Mucosa of rectum (tissue), 2 donors: ENCODE measurements at regions not wholly inside any gene's neighbourhood (a gene's known extent, or its start where the extent isn't known, plus 50 kb on each side); places are given as distances from the start of the nearest gene placed in this dataset.

Experiments
- H3K27ac ChIP-seq, 2 donors: one replicate each; pipeline ENCODE4 v1.7.0; 2013; ENCODE audit warnings: inconsistent platforms in 2 of 2, low read depth in 2 of 2, low read length in 2 of 2
- H3K27me3 ChIP-seq, 2 donors: one replicate each; pipeline ENCODE4 v1.7.0; 2013; ENCODE audit warnings: low read length in 2 of 2; ENCODE audit not compliant: control insufficient read depth in 2 of 2, insufficient read depth in 2 of 2
- H3K36me3 ChIP-seq, 2 donors: one replicate each; pipeline ENCODE4 v1.7.0; 2013; ENCODE audit warnings: low read length in 2 of 2; ENCODE audit not compliant: control insufficient read depth in 2 of 2, insufficient read depth in 2 of 2
- H3K4me1 ChIP-seq, 2 donors: one replicate each; pipeline ENCODE4 v1.7.0; 2013; ENCODE audit warnings: low read length in 2 of 2, mild to moderate bottlenecking in 1 of 2; ENCODE audit not compliant: control insufficient read depth in 2 of 2, insufficient read depth in 2 of 2
- H3K4me3 ChIP-seq, 2 donors: one replicate each; pipeline ENCODE4 v1.7.0; 2013; ENCODE audit warnings: low read length in 2 of 2
- H3K9ac ChIP-seq, 2 donors: one replicate each; pipeline ENCODE4 v1.7.0; 2013; ENCODE audit warnings: low read length in 2 of 2, low read depth in 1 of 2, mild to moderate bottlenecking in 1 of 2
- H3K9me3 ChIP-seq, 2 donors: one replicate each; pipeline ENCODE4 v1.7.0; 2013; ENCODE audit warnings: low read length in 2 of 2; ENCODE audit not compliant: control insufficient read depth in 2 of 2
- donor health status: healthy.
- donor health status: Normal muscosa, but diverticular disease.

GRCh38 chr14:42814817-42815216 is 1208.1 kb downstream of the LRFN5 start:
- H3K27me3 ChIP-seq, result no peaks in the 10 kb centered on the region
- no peak overlapping the region for H3K4me3 ChIP-seq
- no peak overlapping the region for H3K9ac ChIP-seq
- H3K27ac ChIP-seq, result no peak overlapping the region
- peaks cover 0 to 3% of the 10 kb centered on the region in 2 donors for H3K9me3 ChIP-seq
- H3K4me1 ChIP-seq, result no peaks in the 10 kb centered on the region
- H3K36me3 ChIP-seq, result no peaks in the 10 kb centered on the region

- no peaks in the 10 kb centered on the region for H3K9me3 ChIP-seq
- H3K4me3 ChIP-seq, result no peak overlapping the region
- H3K4me1 ChIP-seq, result no peaks in the 10 kb centered on the region
- H3K9ac ChIP-seq, result no peak overlapping the region
- no peaks in the 10 kb centered on the region for H3K36me3 ChIP-seq
- no peaks in the 10 kb centered on the region for H3K27me3 ChIP-seq
- no peak overlapping the region for H3K27ac ChIP-seq
Observed at GRCh38 chr14:42806909-42807315, 1200.2 kb downstream of the LRFN5 start.

DNA sequence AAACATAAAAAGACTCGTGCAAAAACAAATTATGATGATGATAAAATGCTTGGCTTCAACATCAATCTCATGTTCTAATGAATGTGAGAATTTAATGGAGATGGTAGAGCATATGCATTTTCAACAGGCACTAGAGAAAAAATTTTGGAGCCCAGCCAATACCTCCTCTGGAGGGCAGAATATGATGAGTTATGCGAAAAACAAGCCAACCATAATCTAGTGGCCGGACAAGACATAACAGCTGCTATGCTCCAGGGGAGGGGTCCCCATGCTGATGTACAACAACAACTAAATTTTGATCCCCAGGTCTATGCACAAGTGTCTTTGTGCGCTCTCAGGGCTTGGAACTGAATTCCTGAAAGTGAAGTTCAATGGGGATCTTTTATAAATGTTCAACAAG is 1197.5 kb downstream of the LRFN5 start:
- Histone ChIP-seq H3K27ac (no peak overlapping the region), H3K9ac (no peak overlapping the region), H3K36me3 (no peaks in the 10 kb centered on the region), H3K4me1 (no peaks in the 10 kb centered on the region), H3K9me3 (no peaks in the 10 kb centered on the region), H3K4me3 (no peak overlapping the region), H3K27me3 (no peaks in the 10 kb centered on the region)

GRCh38 chr14:42802346-42802745 is 1195.7 kb downstream of the LRFN5 start:
- no peak overlapping the region for H3K9ac ChIP-seq
- no peaks in the 10 kb centered on the region for H3K27me3 ChIP-seq
- H3K4me1 ChIP-seq, result no peaks in the 10 kb centered on the region
- H3K4me3 ChIP-seq, result no peak overlapping the region
- no peaks in the 10 kb centered on the region for H3K9me3 ChIP-seq
- H3K36me3 ChIP-seq, result no peaks in the 10 kb centered on the region
- no peak overlapping the region for H3K27ac ChIP-seq

DNA sequence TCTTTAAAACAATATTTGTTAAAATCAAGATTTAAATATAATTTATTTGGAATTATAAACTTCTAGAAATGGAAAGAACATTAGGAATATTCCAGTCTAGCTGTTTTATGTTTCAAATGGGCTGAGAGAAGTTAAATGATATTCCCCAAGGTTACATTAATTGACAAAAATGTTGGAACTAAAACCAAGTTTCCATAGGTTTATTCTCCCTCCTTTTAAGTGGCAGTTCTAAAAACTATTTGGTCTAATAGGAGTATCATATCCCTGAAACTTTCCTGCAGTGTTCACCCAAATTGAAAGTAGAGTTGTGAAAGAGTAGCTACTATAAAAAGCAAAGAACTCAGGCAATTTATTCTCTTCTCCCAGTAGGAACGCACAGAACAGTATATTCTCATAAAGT is 1185.5 kb downstream of the LRFN5 start:
- no peaks in the 10 kb centered on the region for H3K9me3 ChIP-seq
- no peak overlapping the region for H3K4me3 ChIP-seq
- H3K9ac ChIP-seq, result no peak overlapping the region
- no peaks in the 10 kb centered on the region for H3K4me1 ChIP-seq
- H3K27me3 ChIP-seq, result no peaks in the 10 kb centered on the region
- no peak overlapping the region for H3K27ac ChIP-seq
- H3K36me3 ChIP-seq, result no peaks in the 10 kb centered on the region

- H3K9ac ChIP-seq, result no peak overlapping the region
- H3K27ac ChIP-seq, result no peak overlapping the region
- H3K36me3 ChIP-seq, result no peaks in the 10 kb centered on the region
- no peaks in the 10 kb centered on the region for H3K27me3 ChIP-seq
- peaks cover 0 to 3% of the 10 kb centered on the region in 2 donors for H3K9me3 ChIP-seq
- no peak overlapping the region for H3K4me3 ChIP-seq
- no peaks in the 10 kb centered on the region for H3K4me1 ChIP-seq
Observed at GRCh38 chr14:42782754-42783153, 1176.1 kb downstream of the LRFN5 start.

DNA sequence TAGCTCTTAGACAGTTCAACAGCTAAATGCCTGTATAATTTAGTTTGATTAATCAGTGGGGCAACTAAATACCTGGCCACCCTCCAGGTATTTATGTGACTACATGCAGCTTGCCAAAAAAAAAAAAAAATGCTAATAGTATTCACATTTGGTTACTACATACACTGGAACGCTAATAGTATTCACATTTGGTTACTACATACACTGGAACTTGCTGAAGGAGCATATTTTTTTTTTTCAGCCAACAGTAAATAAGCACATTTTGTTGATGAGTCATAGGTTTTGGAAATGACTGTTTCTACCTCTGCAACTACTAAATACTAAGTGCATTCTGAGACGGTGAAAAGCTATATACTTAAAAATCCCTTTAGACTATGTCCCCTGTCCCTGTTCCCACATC is 1172.3 kb downstream of the LRFN5 start:
- Histone ChIP-seq H3K36me3 (no peaks in the 10 kb centered on the region), H3K9me3 (no peaks in the 10 kb centered on the region), H3K9ac (no peak overlapping the region), H3K4me1 (no peaks in the 10 kb centered on the region), H3K27me3 (no peaks in the 10 kb centered on the region), H3K4me3 (no peak overlapping the region), H3K27ac (no peak overlapping the region)

DNA sequence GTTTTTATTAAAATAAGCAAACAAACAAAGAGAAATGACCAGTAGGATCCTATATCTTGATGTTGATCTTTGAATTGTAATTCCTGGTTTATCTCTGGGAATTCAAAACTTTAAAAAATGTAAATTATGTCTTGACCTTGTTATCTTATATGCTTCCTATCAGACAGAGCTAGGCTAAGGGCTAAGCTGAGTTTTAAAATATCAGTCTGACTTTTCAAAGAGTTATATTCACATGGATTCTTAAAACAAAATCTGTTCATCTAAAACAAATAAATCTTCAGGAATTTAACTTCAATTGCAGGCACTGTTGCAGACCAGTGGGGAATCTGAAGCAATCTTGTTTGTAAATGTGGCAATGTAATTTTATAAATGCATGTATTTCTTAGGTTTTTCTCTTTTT is 1144.1 kb downstream of the LRFN5 start:
- Histone ChIP-seq H3K27me3 (no peaks in the 10 kb centered on the region), H3K4me1 (no peaks in the 10 kb centered on the region), H3K9me3 (no peaks in the 10 kb centered on the region), H3K9ac (no peak overlapping the region), H3K36me3 (no peaks in the 10 kb centered on the region), H3K27ac (no peak overlapping the region), H3K4me3 (no peak overlapping the region)

DNA sequence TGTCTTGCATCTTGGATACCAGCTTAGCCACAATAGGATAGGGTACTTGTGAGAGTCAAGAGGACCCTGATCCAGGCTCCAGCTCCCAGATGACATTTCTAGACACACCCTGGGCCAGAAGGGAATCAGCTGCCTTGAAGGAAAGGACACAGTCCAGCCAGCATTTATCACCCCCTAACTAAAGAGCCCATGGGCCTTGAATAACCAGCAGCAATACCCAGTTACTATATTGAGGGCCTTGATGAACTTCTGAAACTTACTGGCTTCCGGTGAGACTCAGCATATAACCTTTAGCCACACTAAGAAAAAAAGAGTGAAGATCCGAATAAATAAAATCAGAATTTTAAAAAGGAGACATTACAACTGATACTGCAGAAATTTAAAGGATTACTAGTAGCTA is 1135.4 kb downstream of the LRFN5 start:
- Histone ChIP-seq H3K27me3 (no peaks in the 10 kb centered on the region), H3K4me3 (no peak overlapping the region), H3K4me1 (no peaks in the 10 kb centered on the region), H3K36me3 (no peaks in the 10 kb centered on the region), H3K27ac (no peak overlapping the region), H3K9me3 (no peaks in the 10 kb centered on the region), H3K9ac (no peak overlapping the region)

DNA sequence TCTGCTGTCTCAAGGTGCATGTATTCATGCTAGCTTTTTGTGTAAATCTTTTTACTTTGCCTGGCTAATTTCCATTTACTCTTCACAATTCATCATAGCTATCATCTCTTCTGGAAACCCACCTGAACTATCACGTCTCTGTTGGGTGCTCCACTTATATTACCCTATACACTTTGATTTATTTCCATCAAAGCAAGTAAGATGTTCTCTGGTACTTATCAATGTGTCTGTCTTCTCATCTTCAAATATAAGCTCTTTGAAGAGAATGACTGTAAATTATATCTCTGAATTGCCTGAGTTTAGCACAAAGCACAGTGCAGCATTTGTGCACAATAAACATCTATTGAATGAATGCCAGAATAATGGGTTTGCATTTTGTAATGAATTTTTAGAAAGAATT is 1129.7 kb downstream of the LRFN5 start:
- no peaks in the 10 kb centered on the region for H3K27me3 ChIP-seq
- no peak overlapping the region for H3K27ac ChIP-seq
- no peak overlapping the region for H3K9ac ChIP-seq
- H3K9me3 ChIP-seq, result no peaks in the 10 kb centered on the region
- H3K4me3 ChIP-seq, result no peak overlapping the region
- no peaks in the 10 kb centered on the region for H3K4me1 ChIP-seq
- H3K36me3 ChIP-seq, result no peaks in the 10 kb centered on the region

- H3K4me3 ChIP-seq, result no peak overlapping the region
- no peak overlapping the region for H3K9ac ChIP-seq
- no peaks in the 10 kb centered on the region for H3K9me3 ChIP-seq
- no peaks in the 10 kb centered on the region for H3K4me1 ChIP-seq
- H3K27ac ChIP-seq, result no peak overlapping the region
- no peaks in the 10 kb centered on the region for H3K27me3 ChIP-seq
- H3K36me3 ChIP-seq, result no peaks in the 10 kb centered on the region
Observed at GRCh38 chr14:42734041-42734440, 1127.4 kb downstream of the LRFN5 start.
